ENCODE measurements at regions not wholly inside any gene's neighbourhood (a gene's known extent, or its start where the extent isn't known, plus 50 kb on each side); places are given as distances from the start of the nearest gene placed in this dataset.

GRCh38 chr16:62335356-62335755 is 299.1 kb upstream of the CDH8 start:
- no peak overlapping the region for H3K27ac ChIP-seq
- TF ChIP-seq CTCF (conservative IDR thresholded peaks at IDR 0.05) (no peak), ZFX (IDR thresholded peaks at IDR 0.05) (no peak)

GRCh38 chr16:62321606-62322005 is 285.4 kb upstream of the CDH8 start:
- TF ChIP-seq CTCF (conservative IDR thresholded peaks at IDR 0.05), result no peak
- no peak for TF ChIP-seq ZFX (IDR thresholded peaks at IDR 0.05)
- H3K27ac ChIP-seq, result no peak overlapping the region

GRCh38 chr16:62298600-62298999 is 262.4 kb upstream of the CDH8 start:
- TF ChIP-seq ZFX (IDR thresholded peaks at IDR 0.05) (no peak), CTCF (conservative IDR thresholded peaks at IDR 0.05) (no peak)
- H3K27ac ChIP-seq, result no peak overlapping the region

- no peak overlapping the region for H3K27ac ChIP-seq
- TF ChIP-seq ZFX (IDR thresholded peaks at IDR 0.05) (no peak), CTCF (conservative IDR thresholded peaks at IDR 0.05) (no peak)
Measured at GRCh38 chr16:62294213-62294972, 258.2 kb upstream of the CDH8 start.

- H3K27ac ChIP-seq, result no peak overlapping the region
- TF ChIP-seq CTCF (conservative IDR thresholded peaks at IDR 0.05) (no peak), ZFX (IDR thresholded peaks at IDR 0.05) (no peak)
Measured at GRCh38 chr16:62288990-62289629, 252.9 kb upstream of the CDH8 start.

- TF ChIP-seq CTCF (conservative IDR thresholded peaks at IDR 0.05) (no peak), ZFX (IDR thresholded peaks at IDR 0.05) (no peak)
Measured at GRCh38 chr16:62280506-62280905, 244.3 kb upstream of the CDH8 start.

GRCh38 chr16:62277942-62278341 is 241.7 kb upstream of the CDH8 start:
- TF ChIP-seq CTCF (conservative IDR thresholded peaks at IDR 0.05), result no peak
- TF ChIP-seq ZFX (IDR thresholded peaks at IDR 0.05), result no peak

More at GRCh38 chr16:62280506-62280905, 244.3 kb upstream of the CDH8 start:
- H3K27ac ChIP-seq, result no peak overlapping the region

More at GRCh38 chr16:62277942-62278341, 241.7 kb upstream of the CDH8 start:
- H3K27ac ChIP-seq, result no peak overlapping the region

Data from C4-2B (cell line).